GM18867 (cell line): ENCODE measurements at regions not wholly inside any gene's neighbourhood (a gene's known extent, or its start where the extent isn't known, plus 50 kb on each side); places are given as distances from the start of the nearest gene placed in this dataset.

Experiments used
- ATAC-seq: cut with Tn5 transposase; IDR thresholded peaks from one replicate; pipeline ENCODE4 v1.9.1; 2021; ENCODE audit warnings: mild to moderate bottlenecking, moderate library complexity; ENCODE audit not compliant: unreplicated experiment

GRCh38 chr2:104033399-104033798 is 820.5 kb upstream of the POU3F3 start:
- ATAC-seq, result peak; percentile 59

GRCh38 chr2:104040771-104041170 is 813.1 kb upstream of the POU3F3 start:
- no peak for ATAC-seq

- no peak for ATAC-seq
These were observed 812.6 kb upstream of the POU3F3 start for GRCh38 chr2:104041351-104041750.

- no peak for ATAC-seq
These were observed 810.1 kb upstream of the POU3F3 start for GRCh38 chr2:104043864-104044263.

GRCh38 chr2:104045071-104045470 is 808.8 kb upstream of the POU3F3 start:
- ATAC-seq, result no peak

GRCh38 chr2:104046466-104046865 is 807.4 kb upstream of the POU3F3 start:
- no peak for ATAC-seq

GRCh38 chr2:104047516-104047915 is 806.4 kb upstream of the POU3F3 start:
- no peak for ATAC-seq

- no peak for ATAC-seq
These were observed 804.5 kb upstream of the POU3F3 start for GRCh38 chr2:104049438-104049837.

- no peak for ATAC-seq
These were observed 803.9 kb upstream of the POU3F3 start for GRCh38 chr2:104049981-104050380.

- ATAC-seq, result no peak
These were observed 803.2 kb upstream of the POU3F3 start for GRCh38 chr2:104050656-104051242.

- ATAC-seq, result no peak
These were observed 802.1 kb upstream of the POU3F3 start for GRCh38 chr2:104051766-104052165.

GRCh38 chr2:104052356-104052755 is 801.6 kb upstream of the POU3F3 start:
- ATAC-seq, result no peak

- no peak for ATAC-seq
These were observed 797.5 kb upstream of the POU3F3 start for GRCh38 chr2:104056451-104056850.

- ATAC-seq, result no peak
These were observed 785.2 kb upstream of the POU3F3 start for GRCh38 chr2:104068665-104069064.

GRCh38 chr2:104077573-104077972 is 776.3 kb upstream of the POU3F3 start:
- ATAC-seq, result no peak

- ATAC-seq, result no peak
These were observed 775.3 kb upstream of the POU3F3 start for GRCh38 chr2:104078431-104079157.

GRCh38 chr2:104088745-104089144 is 765.2 kb upstream of the POU3F3 start:
- no peak for ATAC-seq

GRCh38 chr2:104090407-104090806 is 763.5 kb upstream of the POU3F3 start:
- ATAC-seq, result no peak

- no peak for ATAC-seq
These were observed 762.0 kb upstream of the POU3F3 start for GRCh38 chr2:104091894-104092293.

GRCh38 chr2:104092886-104093285 is 761.0 kb upstream of the POU3F3 start:
- ATAC-seq, result no peak

GRCh38 chr2:104102615-104103014 is 751.3 kb upstream of the POU3F3 start:
- ATAC-seq, result no peak

- no peak for ATAC-seq
These were observed 744.6 kb upstream of the POU3F3 start for GRCh38 chr2:104109356-104109755.

- ATAC-seq, result no peak
These were observed 735.0 kb upstream of the POU3F3 start for GRCh38 chr2:104118889-104119288.
